ENCODE measurements at regions not wholly inside any gene's neighbourhood (a gene's known extent, or its start where the extent isn't known, plus 50 kb on each side); places are given as distances from the start of the nearest gene placed in this dataset.

DNA sequence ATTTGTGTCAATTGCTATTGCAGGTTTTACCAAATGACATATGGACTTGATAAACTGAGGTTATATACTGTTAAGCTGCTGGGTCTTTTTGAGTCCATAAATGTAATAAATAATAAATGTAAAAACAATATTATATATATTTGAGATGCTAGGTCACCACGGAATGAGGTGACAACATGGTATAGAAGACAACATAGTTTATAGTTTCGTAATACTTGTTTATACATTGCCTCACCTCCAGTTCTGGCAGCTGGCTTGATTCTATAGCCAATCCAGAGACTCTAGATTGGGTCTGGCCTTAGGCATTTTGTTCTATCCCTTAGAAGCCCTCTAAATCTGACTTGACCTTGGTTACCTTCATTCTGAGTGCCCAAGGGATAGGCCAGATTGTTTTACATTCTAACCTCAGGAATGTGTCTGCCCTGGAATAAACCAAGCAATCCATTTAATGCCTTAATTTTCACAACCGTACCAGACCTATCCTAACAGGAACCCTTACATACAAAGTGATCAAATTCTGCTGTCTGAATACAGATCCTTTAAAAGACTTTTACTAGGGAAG, 61.5 kb upstream of the STXBP5 start:
- TF ChIP-seq, protein P1, sequence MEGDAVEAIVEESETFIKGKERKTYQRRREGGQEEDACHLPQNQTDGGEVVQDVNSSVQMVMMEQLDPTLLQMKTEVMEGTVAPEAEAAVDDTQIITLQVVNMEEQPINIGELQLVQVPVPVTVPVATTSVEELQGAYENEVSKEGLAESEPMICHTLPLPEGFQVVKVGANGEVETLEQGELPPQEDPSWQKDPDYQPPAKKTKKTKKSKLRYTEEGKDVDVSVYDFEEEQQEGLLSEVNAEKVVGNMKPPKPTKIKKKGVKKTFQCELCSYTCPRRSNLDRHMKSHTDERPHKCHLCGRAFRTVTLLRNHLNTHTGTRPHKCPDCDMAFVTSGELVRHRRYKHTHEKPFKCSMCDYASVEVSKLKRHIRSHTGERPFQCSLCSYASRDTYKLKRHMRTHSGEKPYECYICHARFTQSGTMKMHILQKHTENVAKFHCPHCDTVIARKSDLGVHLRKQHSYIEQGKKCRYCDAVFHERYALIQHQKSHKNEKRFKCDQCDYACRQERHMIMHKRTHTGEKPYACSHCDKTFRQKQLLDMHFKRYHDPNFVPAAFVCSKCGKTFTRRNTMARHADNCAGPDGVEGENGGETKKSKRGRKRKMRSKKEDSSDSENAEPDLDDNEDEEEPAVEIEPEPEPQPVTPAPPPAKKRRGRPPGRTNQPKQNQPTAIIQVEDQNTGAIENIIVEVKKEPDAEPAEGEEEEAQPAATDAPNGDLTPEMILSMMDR (IDR thresholded peaks at IDR 0.05; ENCODE audit: low read length) = no peak
- TF ChIP-seq EZH2 (optimal IDR thresholded peaks at IDR 0.05; ENCODE audit: low read depth, low read length) (no peak), EZH2phosphoT487 (IDR thresholded peaks at IDR 0.05; ENCODE audit: low read length) (no peak)

Measured in MM.1S (cell line).